Sigmoid colon (tissue), 4 donors: ENCODE measurements at regions not wholly inside any gene's neighbourhood (a gene's known extent, or its start where the extent isn't known, plus 50 kb on each side); places are given as distances from the start of the nearest gene placed in this dataset.

ENCODE experiments used
- CTCF ChIP-seq, 4 experiments: fragments of 450-650 bp in 3 of 4; fragments of 200-600 bp in 1 of 4; IDR thresholded peaks; one replicate each; pipeline ENCODE4 v1.5.1; 2016 to 2019; ENCODE audit warnings: antibody characterized with exemption in 4 of 4, mild to moderate bottlenecking in 3 of 4, moderate library complexity in 2 of 4
- POLR2AphosphoS5 ChIP-seq, 4 donors: sonication (generic); formaldehyde crosslinking; IDR thresholded peaks; one replicate each; pipeline ENCODE4 v1.6.1; 2017; ENCODE audit warnings: antibody characterized with exemption in 4 of 4

- TF ChIP-seq CTCF (IDR thresholded peaks at IDR 0.05) (no peak), POLR2AphosphoS5 (IDR thresholded peaks at IDR 0.05) (no peak)
These were observed 239.4 kb downstream of the COL4A1 start for GRCh38 chr13:110067355-110068175.
